Naive thymus-derived CD8-positive, alpha-beta T cell (primary cell): ENCODE measurements at regions not wholly inside any gene's neighbourhood (a gene's known extent, or its start where the extent isn't known, plus 50 kb on each side); places are given as distances from the start of the nearest gene placed in this dataset.
"Not testable (repeated sequence)": the region's sequence is repeated elsewhere in the genome, so short reads cannot be mapped to it uniquely, and the experiment has no call there.

Source experiments
- ATAC-seq, 2 donors: fragments of 150-1000 bp; cut with Tn5 transposase in 1 of 2; sonication (Bioruptor Pico), chemical (Tn5 transposase) in 1 of 2; 1 replicate in 1 of 2; 2 replicates in 1 of 2; pipeline ENCODE4 v1.10.0; 2021; ENCODE audit warnings: mild to moderate bottlenecking in 2 of 2, moderate library complexity in 2 of 2
- POLR2A ChIA-PET: fragments of 350-600 bp; sonication (Branson Sonifier 250); formaldehyde crosslinking; loops from one replicate; lab custom pipeline; 2021; ENCODE audit warnings: antibody characterized with exemption; lab: Charles Lee
- DNase-seq, 10 donors: peaks; one replicate each; pipeline versions ENCODE4 v3.0.0 to v3.0.0-alpha.2; 2020 to 2022
- H3K27ac Mint-ChIP-seq, 10 donors: one replicate each; pipeline ENCODE4 v1.8.0; 2020 to 2022; ENCODE audit warnings: mild to moderate bottlenecking in 10 of 10, mixed read lengths in 10 of 10, moderate library complexity in 4 of 10, inconsistent platforms in 1 of 10
- H3K27me3 Mint-ChIP-seq, 5 donors: one replicate each; pipeline ENCODE4 v1.8.0; 2021 to 2022; ENCODE audit warnings: mixed read lengths in 5 of 5
- H3K36me3 Mint-ChIP-seq, 3 donors: one replicate each; pipeline ENCODE4 v1.8.0; 2020 to 2022; ENCODE audit warnings: mixed read lengths in 3 of 3, mild to moderate bottlenecking in 2 of 3, inconsistent platforms in 1 of 3
- H3K4me1 Mint-ChIP-seq, 4 donors: one replicate each; pipeline ENCODE4 v1.8.0; 2021 to 2022; ENCODE audit warnings: mixed read lengths in 4 of 4
- H3K4me3 Mint-ChIP-seq, 10 donors: one replicate each; pipeline ENCODE4 v1.8.0; 2020 to 2022; ENCODE audit warnings: mild to moderate bottlenecking in 10 of 10, mixed read lengths in 10 of 10, moderate library complexity in 6 of 10, inconsistent platforms in 1 of 10
- H3K9me3 Mint-ChIP-seq, 9 donors: one replicate each; pipeline ENCODE4 v1.8.0; 2020 to 2022; ENCODE audit warnings: mixed read lengths in 9 of 9, mild to moderate bottlenecking in 3 of 9, inconsistent platforms in 1 of 9, moderate library complexity in 1 of 9

GRCh38 chr7:54949514-54949913 lies 69.3 kb upstream of the EGFR start:
- peaks cover 0 to 17% (median 5%) of the 10 kb centered on the region in 9 donors for H3K9me3 Mint-ChIP-seq
- H3K27me3 Mint-ChIP-seq, H3K4me1 Mint-ChIP-seq, DNase-seq, POLR2A ChIA-PET, H3K4me3 Mint-ChIP-seq, ATAC-seq, H3K27ac Mint-ChIP-seq, H3K36me3 Mint-ChIP-seq: not testable (repeated sequence)

GRCh38 chr7:54955296-54955695 lies 63.5 kb upstream of the EGFR start:
- Mint-ChIP-seq H3K9me3 (peaks cover 0 to 21% (median 8%) of the 10 kb centered on the region in 9 donors), H3K4me3 (no peak overlapping the region), H3K4me1 (no peaks in the 10 kb centered on the region), H3K36me3 (no peaks in the 10 kb centered on the region), H3K27me3 (peaks cover 3 to 28% (median 9%) of the 10 kb centered on the region in 5 donors), H3K27ac (no peak overlapping the region)
- ATAC-seq = no peak
- DNase-seq = no peak
- POLR2A ChIA-PET = no interaction called here

GRCh38 chr7:54955696-54956420 lies 63.0 kb upstream of the EGFR start:
- ATAC-seq = no peak
- no peak for DNase-seq
- H3K27ac Mint-ChIP-seq = no peak overlapping the region
- H3K4me3 Mint-ChIP-seq = no peak overlapping the region
- peaks cover 0 to 20% (median 11%) of the 10 kb centered on the region in 9 donors for H3K9me3 Mint-ChIP-seq
- H3K27me3 Mint-ChIP-seq = peaks cover 3 to 28% (median 9%) of the 10 kb centered on the region in 5 donors
- POLR2A ChIA-PET = no interaction called here
- H3K36me3 Mint-ChIP-seq = no peaks in the 10 kb centered on the region
- H3K4me1 Mint-ChIP-seq = no peaks in the 10 kb centered on the region

GRCh38 chr7:54956865-54957264 lies 62.0 kb upstream of the EGFR start:
- Mint-ChIP-seq H3K9me3 (peaks cover 0 to 14% (median 8%) of the 10 kb centered on the region in 9 donors), H3K27me3 (peaks cover 3 to 28% (median 9%) of the 10 kb centered on the region in 5 donors), H3K36me3 (no peaks in the 10 kb centered on the region), H3K4me3 (no peak overlapping the region), H3K4me1 (no peaks in the 10 kb centered on the region), H3K27ac (no peak overlapping the region)
- ATAC-seq = no peak
- POLR2A ChIA-PET = no interaction called here
- no peak for DNase-seq

- POLR2A ChIA-PET = no interaction called here
- ATAC-seq = no peak
- no peak overlapping the region for H3K4me3 Mint-ChIP-seq
- no peaks in the 10 kb centered on the region for H3K4me1 Mint-ChIP-seq
- no peaks in the 10 kb centered on the region for H3K36me3 Mint-ChIP-seq
- peaks cover 0 to 14% (median 6%) of the 10 kb centered on the region in 9 donors for H3K9me3 Mint-ChIP-seq
- H3K27ac Mint-ChIP-seq = no peak overlapping the region
- no peak for DNase-seq
- peaks cover 3 to 24% (median 9%) of the 10 kb centered on the region in 5 donors for H3K27me3 Mint-ChIP-seq
Observed at GRCh38 chr7:54960517-54960916, 58.3 kb upstream of the EGFR start.

- peaks cover 0 to 14% (median 6%) of the 10 kb centered on the region in 9 donors for H3K9me3 Mint-ChIP-seq
- POLR2A ChIA-PET = no interaction called here
- no peak for ATAC-seq
- H3K27ac Mint-ChIP-seq = no peak overlapping the region
- no peaks in the 10 kb centered on the region for H3K4me1 Mint-ChIP-seq
- H3K27me3 Mint-ChIP-seq = peaks cover 3 to 24% (median 9%) of the 10 kb centered on the region in 5 donors
- H3K36me3 Mint-ChIP-seq = no peaks in the 10 kb centered on the region
- DNase-seq = no peak
- no peak overlapping the region for H3K4me3 Mint-ChIP-seq
Observed at GRCh38 chr7:54961391-54961790, 57.4 kb upstream of the EGFR start.

- no peaks in the 10 kb centered on the region for H3K36me3 Mint-ChIP-seq
- peaks cover 0 to 14% (median 0%) of the 10 kb centered on the region in 9 donors for H3K9me3 Mint-ChIP-seq
- H3K4me3 Mint-ChIP-seq = no peak overlapping the region
- no peak for ATAC-seq
- no peaks in the 10 kb centered on the region for H3K4me1 Mint-ChIP-seq
- H3K27ac Mint-ChIP-seq = no peak overlapping the region
- peaks cover 0 to 11% (median 4%) of the 10 kb centered on the region in 5 donors for H3K27me3 Mint-ChIP-seq
- no peak for DNase-seq
- POLR2A ChIA-PET = no interaction called here
Observed at GRCh38 chr7:54963155-54963554, 55.7 kb upstream of the EGFR start.

GRCh38 chr7:54964136-54964535 lies 54.7 kb upstream of the EGFR start:
- POLR2A ChIA-PET = no interaction called here
- no peaks in the 10 kb centered on the region for H3K36me3 Mint-ChIP-seq
- no peak overlapping the region for H3K27ac Mint-ChIP-seq
- no peaks in the 10 kb centered on the region for H3K4me1 Mint-ChIP-seq
- DNase-seq = no peak
- H3K4me3 Mint-ChIP-seq = no peak overlapping the region
- peaks cover 0 to 10% (median 3%) of the 10 kb centered on the region in 5 donors for H3K27me3 Mint-ChIP-seq
- ATAC-seq = no peak
- H3K9me3 Mint-ChIP-seq = peaks cover 0 to 14% (median 0%) of the 10 kb centered on the region in 9 donors

GRCh38 chr7:54967377-54967776 lies 51.4 kb upstream of the EGFR start:
- Mint-ChIP-seq H3K36me3 (peaks cover 0 to 4% (median 0%) of the 10 kb centered on the region in 3 donors), H3K27ac (no peak overlapping the region), H3K4me1 (no peaks in the 10 kb centered on the region), H3K9me3 (peaks cover 0 to 14% (median 4%) of the 10 kb centered on the region in 9 donors), H3K4me3 (no peak overlapping the region), H3K27me3 (peaks cover 0 to 13% (median 3%) of the 10 kb centered on the region in 5 donors)
- POLR2A ChIA-PET = no interaction called here
- ATAC-seq (no peak), DNase-seq (no peak)

- peaks cover 2 to 19% (median 8%) of the 10 kb centered on the region in 9 donors for H3K9me3 Mint-ChIP-seq
- no peak overlapping the region for H3K4me3 Mint-ChIP-seq
- H3K27ac Mint-ChIP-seq = no peak overlapping the region
- no peaks in the 10 kb centered on the region for H3K4me1 Mint-ChIP-seq
- DNase-seq (no peak), ATAC-seq (no peak)
- peaks cover 0 to 10% (median 0%) of the 10 kb centered on the region in 3 donors for H3K36me3 Mint-ChIP-seq
- POLR2A ChIA-PET = no interaction called here
- H3K27me3 Mint-ChIP-seq = peaks cover 0 to 13% (median 3%) of the 10 kb centered on the region in 5 donors
Observed at GRCh38 chr7:54968018-54968417, 50.8 kb upstream of the EGFR start.
